Ascending aorta (tissue), 2 donors: ENCODE measurements at regions not wholly inside any gene's neighbourhood (a gene's known extent, or its start where the extent isn't known, plus 50 kb on each side); places are given as distances from the start of the nearest gene placed in this dataset.

Source experiments
- DNase-seq, 2 donors: peaks; one replicate each; pipeline ENCODE4 v3.0.0-alpha.2; 2019; ENCODE audit warnings: low spot score in 2 of 2
- H3K27ac ChIP-seq, 2 donors: fragments of 200-600 bp; sonication (generic); one replicate each; pipeline ENCODE4 v1.5.1; 2016 to 2017; ENCODE audit warnings: mild to moderate bottlenecking in 1 of 2
- H3K27me3 ChIP-seq: fragments of 200-600 bp; sonication (generic); one replicate; pipeline ENCODE4 v1.5.1; 2017
- H3K36me3 ChIP-seq, 2 donors: fragments of 200-600 bp; sonication (generic); one replicate each; pipeline ENCODE4 v1.5.1; 2016
- H3K4me1 ChIP-seq, 2 donors: fragments of 200-600 bp; sonication (generic); one replicate each; pipeline ENCODE4 v1.5.1; 2016 to 2017; ENCODE audit warnings: mild to moderate bottlenecking in 1 of 2
- H3K4me3 ChIP-seq, 2 donors: fragments of 200-600 bp; sonication (generic); one replicate each; pipeline ENCODE4 v1.5.1; 2016 to 2017; ENCODE audit warnings: mild to moderate bottlenecking in 1 of 2
- H3K9me3 ChIP-seq, 2 donors: fragments of 200-600 bp; sonication (generic); one replicate each; pipeline ENCODE4 v1.5.1; 2016
- CTCF ChIP-seq, 3 experiments: fragments of 200-600 bp in 2 of 3; fragments of 450-650 bp in 1 of 3; sonication (generic) in 2 of 3; IDR thresholded peaks; one replicate each; pipeline ENCODE4 v1.5.1; 2016 to 2019; ENCODE audit warnings: antibody characterized with exemption in 3 of 3, mild to moderate bottlenecking in 1 of 3, moderate library complexity in 1 of 3
- intact Hi-C: fragments of 100-400 bp; cut with DNase I; formaldehyde crosslinking; loops from one replicate; pipeline ENCODE4 v1.15.1; 2023

DNA sequence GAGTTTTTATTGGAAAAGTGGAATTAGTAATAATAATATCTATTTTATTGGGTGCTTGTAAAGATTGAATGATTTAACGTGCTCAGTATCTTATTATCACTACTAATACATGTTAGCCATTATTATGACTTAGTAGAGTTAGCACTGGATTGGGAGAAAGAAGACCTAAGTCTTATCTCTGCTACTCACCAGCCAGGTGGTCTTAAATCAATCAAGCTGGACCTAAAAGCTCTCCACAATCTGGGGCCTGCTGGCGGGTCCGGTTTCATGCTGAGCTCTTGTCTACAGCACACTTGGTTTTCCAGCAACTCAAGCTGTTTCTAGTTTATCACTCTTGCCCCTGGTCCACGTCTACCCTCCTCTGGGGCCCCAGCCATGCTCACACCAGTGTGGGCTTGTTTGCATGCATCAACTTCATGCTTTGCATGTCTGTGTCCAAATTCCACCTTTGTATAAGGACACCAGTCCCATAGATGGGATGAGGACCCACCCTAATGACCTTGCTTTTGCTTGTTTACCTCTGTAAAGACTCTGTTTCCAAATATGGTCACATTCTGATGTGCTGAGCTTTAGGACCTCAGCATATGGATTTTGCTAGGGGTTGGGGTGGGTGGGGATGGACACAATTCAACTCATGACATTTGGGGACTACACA is 363.1 kb downstream of the LPIN1 start:
- DNase-seq: no peak
- Histone ChIP-seq H3K4me3 (no peak overlapping the region), H3K4me1 (no peaks in the 10 kb centered on the region), H3K27me3 (no peaks in the 10 kb centered on the region), H3K36me3 (no peaks in the 10 kb centered on the region), H3K27ac (no peak overlapping the region), H3K9me3 (no peaks in the 10 kb centered on the region)
- intact Hi-C loops: no loop called here
- TF ChIP-seq CTCF (IDR thresholded peaks at IDR 0.05): no peak

GRCh38 chr2:12110074-12110473 is 363.6 kb downstream of the LPIN1 start:
- Histone ChIP-seq H3K36me3 (no peaks in the 10 kb centered on the region), H3K4me1 (no peaks in the 10 kb centered on the region), H3K27ac (no peak overlapping the region), H3K4me3 (no peak overlapping the region), H3K9me3 (no peaks in the 10 kb centered on the region), H3K27me3 (no peaks in the 10 kb centered on the region)
- no peak for TF ChIP-seq CTCF (IDR thresholded peaks at IDR 0.05)
- intact Hi-C loops: no loop called here
- no peak for DNase-seq

GRCh38 chr2:12110481-12110880 is 364.0 kb downstream of the LPIN1 start:
- H3K9me3 ChIP-seq: no peaks in the 10 kb centered on the region
- H3K36me3 ChIP-seq: no peaks in the 10 kb centered on the region
- no peak for DNase-seq
- H3K4me3 ChIP-seq: no peak overlapping the region
- intact Hi-C loops: no loop called here
- H3K27ac ChIP-seq: no peak overlapping the region
- TF ChIP-seq CTCF (IDR thresholded peaks at IDR 0.05): no peak
- H3K4me1 ChIP-seq: no peaks in the 10 kb centered on the region
- H3K27me3 ChIP-seq: no peaks in the 10 kb centered on the region

- no peaks in the 10 kb centered on the region for H3K36me3 ChIP-seq
- no peaks in the 10 kb centered on the region for H3K4me1 ChIP-seq
- TF ChIP-seq CTCF (IDR thresholded peaks at IDR 0.05): no peak
- no peak for DNase-seq
- intact Hi-C loops: no loop called here
- H3K4me3 ChIP-seq: no peak overlapping the region
- H3K27ac ChIP-seq: no peak overlapping the region
- no peaks in the 10 kb centered on the region for H3K9me3 ChIP-seq
- H3K27me3 ChIP-seq: no peaks in the 10 kb centered on the region
Measured at GRCh38 chr2:12113412-12113811, 367.0 kb downstream of the LPIN1 start.

DNA sequence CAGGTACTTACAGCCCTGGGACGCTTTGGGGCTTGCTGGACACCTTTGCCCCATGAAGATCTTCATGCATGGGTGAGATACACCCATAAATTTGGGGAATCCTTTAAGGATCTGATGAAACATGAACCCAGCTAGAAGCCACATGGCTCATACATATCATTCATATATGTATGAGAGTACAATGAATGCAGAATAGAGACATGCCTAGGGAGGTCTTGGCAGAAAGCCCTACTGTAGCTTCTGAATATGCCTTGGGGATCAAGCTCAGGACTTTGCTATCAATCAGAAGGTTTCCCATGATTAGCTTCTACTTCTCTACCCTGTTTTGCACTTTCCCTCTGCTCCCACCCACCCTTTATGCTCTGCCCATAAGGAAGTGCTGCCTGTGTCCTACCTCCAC is 368.4 kb downstream of the LPIN1 start:
- DNase-seq: no peak
- Histone ChIP-seq H3K4me1 (no peaks in the 10 kb centered on the region), H3K4me3 (no peak overlapping the region), H3K36me3 (no peaks in the 10 kb centered on the region), H3K27ac (no peak overlapping the region), H3K9me3 (no peaks in the 10 kb centered on the region), H3K27me3 (no peaks in the 10 kb centered on the region)
- intact Hi-C loops: no loop called here
- TF ChIP-seq CTCF (IDR thresholded peaks at IDR 0.05): no peak

DNA sequence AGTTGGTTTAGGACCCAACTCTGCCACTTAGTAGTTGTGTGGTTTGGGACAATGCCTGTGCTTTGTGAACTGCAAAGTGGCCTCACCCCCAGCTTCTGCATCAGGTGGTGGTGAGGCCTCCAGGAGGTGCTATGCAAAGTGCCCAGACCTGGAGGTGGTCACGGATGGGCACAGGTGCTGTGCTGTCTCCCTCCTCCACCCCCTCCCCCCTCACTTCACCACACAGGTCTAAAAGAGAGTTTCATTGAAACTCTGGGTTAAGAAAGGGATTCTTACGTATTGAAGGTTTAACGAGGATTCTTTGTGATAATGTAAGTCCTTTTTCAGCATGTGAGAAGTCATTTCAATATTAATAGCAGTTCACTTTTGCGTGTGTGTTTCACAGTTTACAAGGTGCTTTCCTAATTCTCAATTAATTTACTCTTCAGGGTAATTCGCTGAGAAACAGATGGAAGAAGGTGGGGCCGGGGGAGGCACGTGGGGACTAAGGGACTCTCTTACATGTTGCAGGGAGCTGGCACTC is 369.9 kb downstream of the LPIN1 start:
- H3K27me3 ChIP-seq: no peaks in the 10 kb centered on the region
- TF ChIP-seq CTCF (IDR thresholded peaks at IDR 0.05): no peak
- H3K9me3 ChIP-seq: no peaks in the 10 kb centered on the region
- no peak for DNase-seq
- no peak overlapping the region for H3K27ac ChIP-seq
- intact Hi-C loops: no loop called here
- no peak overlapping the region for H3K4me3 ChIP-seq
- H3K36me3 ChIP-seq: no peaks in the 10 kb centered on the region
- H3K4me1 ChIP-seq: peaks cover 0 to 3% of the 10 kb centered on the region in 2 donors
